GM18867 (cell line): ENCODE measurements at regions not wholly inside any gene's neighbourhood (a gene's known extent, or its start where the extent isn't known, plus 50 kb on each side); places are given as distances from the start of the nearest gene placed in this dataset.
"Not testable (repeated sequence)": the region's sequence is repeated elsewhere in the genome, so short reads cannot be mapped to it uniquely, and the experiment has no call there.

Source experiments
- ATAC-seq: cut with Tn5 transposase; IDR thresholded peaks from one replicate; pipeline ENCODE4 v1.9.1; 2021; ENCODE audit warnings: mild to moderate bottlenecking, moderate library complexity; ENCODE audit not compliant: unreplicated experiment

GRCh38 chr14:87030197-87030596 is 962.8 kb downstream of the GALC start:
- ATAC-seq, result no peak

GRCh38 chr14:87020106-87020505 is 972.9 kb downstream of the GALC start:
- ATAC-seq, result not testable (repeated sequence)

- no peak for ATAC-seq
Observed at GRCh38 chr14:87018294-87018693, 974.7 kb downstream of the GALC start.

- no peak for ATAC-seq
Observed at GRCh38 chr14:87017335-87017734, 975.6 kb downstream of the GALC start.

GRCh38 chr14:87014856-87015255 is 978.1 kb downstream of the GALC start:
- ATAC-seq, result no peak

GRCh38 chr14:87013583-87013982 is 979.4 kb downstream of the GALC start:
- ATAC-seq, result no peak

GRCh38 chr14:87008965-87009364 is 984.0 kb downstream of the GALC start:
- ATAC-seq, result no peak

- ATAC-seq, result no peak
Observed at GRCh38 chr14:87005280-87005679, 987.7 kb downstream of the GALC start.

GRCh38 chr14:87002776-87003175 is 990.2 kb downstream of the GALC start:
- ATAC-seq, result no peak

GRCh38 chr14:87001333-87001732 is 991.6 kb downstream of the GALC start:
- ATAC-seq, result no peak

GRCh38 chr14:87000081-87000480 is 992.9 kb downstream of the GALC start:
- ATAC-seq, result no peak

GRCh38 chr14:86999036-86999435 is 993.9 kb downstream of the GALC start:
- ATAC-seq, result no peak

GRCh38 chr14:86997271-86997670 is 995.7 kb downstream of the GALC start:
- no peak for ATAC-seq

GRCh38 chr14:86990396-86990795 is 1002.6 kb downstream of the GALC start:
- ATAC-seq, result no peak

- ATAC-seq, result no peak
Observed at GRCh38 chr14:86989285-86989684, 1003.7 kb downstream of the GALC start.

GRCh38 chr14:86987966-86988365 is 1005.0 kb downstream of the GALC start:
- no peak for ATAC-seq

GRCh38 chr14:86973177-86973576 is 1019.8 kb downstream of the GALC start:
- no peak for ATAC-seq

- no peak for ATAC-seq
Observed at GRCh38 chr14:86971292-86971691, 1021.7 kb downstream of the GALC start.

GRCh38 chr14:86961106-86961716 is 1031.8 kb downstream of the GALC start:
- ATAC-seq, result peak; percentile 78

GRCh38 chr14:86955771-86956354 is 1037.1 kb downstream of the GALC start:
- no peak for ATAC-seq

- ATAC-seq, result no peak
Observed at GRCh38 chr14:86954623-86955022, 1038.4 kb downstream of the GALC start.

- ATAC-seq, result no peak
Observed at GRCh38 chr14:86946446-86946845, 1046.5 kb downstream of the GALC start.

- no peak for ATAC-seq
Observed at GRCh38 chr14:86944434-86944833, 1048.5 kb downstream of the GALC start.
